IMR-90 (cell line): ENCODE measurements at regions not wholly inside any gene's neighbourhood (a gene's known extent, or its start where the extent isn't known, plus 50 kb on each side); places are given as distances from the start of the nearest gene placed in this dataset.

ENCODE experiments used
- CTCF ChIP-seq: conservative IDR thresholded peaks from 2 replicates; pipeline ENCODE4 v1.5.1; 2012; ENCODE audit warnings: mild to moderate bottlenecking, low read depth, low read length, improper control_type of control experiment
- FOS ChIP-seq: fragments of 150-350 bp; IDR thresholded peaks from 2 replicates; pipeline ENCODE4 v1.6.1; 2016; ENCODE audit warnings: low read depth, low read length
- MAFK ChIP-seq: IDR thresholded peaks from 2 replicates; pipeline ENCODE4 v1.6.1; 2012; ENCODE audit warnings: low read depth, low read length, improper control_type of control experiment
- MAZ ChIP-seq: IDR thresholded peaks from 2 replicates; pipeline ENCODE4 v1.6.1; 2012; ENCODE audit warnings: low read depth, mild to moderate bottlenecking, low read length, improper control_type of control experiment, moderate library complexity, borderline replicate concordance
- NFE2L2 ChIP-seq: fragments of 150-350 bp; IDR thresholded peaks from 2 replicates; pipeline ENCODE4 v1.6.1; 2016; ENCODE audit warnings: low read depth, mild to moderate bottlenecking, low read length
- POLR2A ChIP-seq: IDR thresholded peaks from 2 replicates; pipeline ENCODE4 v1.6.1; 2012; ENCODE audit warnings: mild to moderate bottlenecking, low read depth, low read length
- RCOR1 ChIP-seq: IDR thresholded peaks from 2 replicates; pipeline ENCODE4 v1.6.1; 2012; ENCODE audit warnings: mild to moderate bottlenecking, low read length, improper control_type of control experiment; ENCODE audit not compliant: insufficient replicate concordance

- TF ChIP-seq MAFK (no peak), CTCF (no peak), RCOR1 (no peak), FOS (no peak), POLR2A (no peak), NFE2L2 (no peak), MAZ (no peak)
Observed at GRCh38 chr6:147035886-147036285, 168.3 kb upstream of the STXBP5 start.
